Heart left ventricle (tissue), 16 donors: ENCODE measurements at regions not wholly inside any gene's neighbourhood (a gene's known extent, or its start where the extent isn't known, plus 50 kb on each side); places are given as distances from the start of the nearest gene placed in this dataset.

Experiments
- ATAC-seq, 4 donors: fragments of 200-7000 bp; cut with Tn5 transposase; one replicate each; pipeline ENCODE4 v1.9.1; 2020 to 2022; ENCODE audit warnings: moderate library complexity in 4 of 4, mild to moderate bottlenecking in 3 of 4, moderate number of reproducible peaks in 1 of 4
- DNase-seq, 5 donors: peaks; one replicate each; pipeline ENCODE4 v3.0.0-alpha.2; 2020
- H3K27ac ChIP-seq, 12 donors: fragments of 200-600 bp; sonication (generic) in 4 of 12; one replicate each; pipeline versions ENCODE4 v1.5.0 to v1.8.0; 2016 to 2022; ENCODE audit warnings: mild to moderate bottlenecking in 2 of 12
- H3K27me3 ChIP-seq, 9 donors: fragments of 200-600 bp; sonication (generic) in 2 of 9; one replicate each; pipeline versions ENCODE4 v1.5.1 to v1.8.0; 2016 to 2022; ENCODE audit warnings: mild to moderate bottlenecking in 3 of 9
- H3K36me3 ChIP-seq, 9 donors: fragments of 200-600 bp; sonication (generic) in 2 of 9; one replicate each; pipeline versions ENCODE4 v1.5.0 to v1.8.0; 2018 to 2022; ENCODE audit warnings: mild to moderate bottlenecking in 2 of 9
- H3K4me1 ChIP-seq, 12 donors: fragments of 200-600 bp; sonication (generic) in 4 of 12; one replicate each; pipeline versions ENCODE4 v1.5.0 to v1.8.0; 2016 to 2022; ENCODE audit warnings: mild to moderate bottlenecking in 3 of 12
- H3K4me3 ChIP-seq, 12 donors: fragments of 200-600 bp; sonication (generic) in 4 of 12; one replicate each; pipeline versions ENCODE4 v1.5.0 to v1.8.0; 2017 to 2022; ENCODE audit warnings: mild to moderate bottlenecking in 9 of 12, moderate library complexity in 4 of 12
- H3K9me3 ChIP-seq, 12 donors: fragments of 200-600 bp; sonication (generic) in 4 of 12; one replicate each; pipeline versions ENCODE4 v1.5.0 to v1.8.0; 2016 to 2022; ENCODE audit warnings: mild to moderate bottlenecking in 1 of 12
- POLR2A ChIP-seq, 2 donors: fragments of 450-650 bp; IDR thresholded peaks; one replicate each; pipeline ENCODE4 v1.6.1; 2017; ENCODE audit warnings: antibody characterized with exemption in 2 of 2, mild to moderate bottlenecking in 2 of 2, moderate library complexity in 2 of 2
- WGBS, 4 donors: extraction: QIAGEN DNeasy Blood & Tissue Kit in 2 of 4; methylation state at CpG; one replicate each; pipeline versions ENCODE4 v1.1.5 to v1.1.7; 2013 to 2018; 5-methylcytosine and 5-hydroxymethylcytosine counted together
- intact Hi-C, 10 donors: fragments of 100-400 bp; cut with DNase I; formaldehyde crosslinking; loops; one replicate each; pipeline versions ENCODE4 v1.11.1 to v1.14.2; 2022
- TF ChIP-seq, protein P1 (sequence below), 12 donors: fragments of 200-600 bp; sonication (generic) in 4 of 12; IDR thresholded peaks; one replicate each; pipeline versions ENCODE4 v1.5.0 to v1.8.0; 2018 to 2022; ENCODE audit warnings: antibody characterized with exemption in 12 of 12, mild to moderate bottlenecking in 5 of 12
- donor health status: ischemic (EF 13 %, LVEDD 7.1; RV severe dilation, severe dysfunction).
- donor health status: healthy with polysubstance abuse.
- donor health status: DM: no; HTN: yes; CAD: no.
- donor health status: DM: no; HTN: no; CAD: no.
- donor health status: ischemic (EF 25% LVEDD 6.9; RV normal size, moderate dysfunction).
- donor health status: ischemic (EF 25% LVEDD 5.7; RV mildly dilated, moderate dysfunction).
- donor health status: healthy.
- donor health status: DM: yes; HTN: yes; CAD: no.
- donor health status: ischemic (EF 35%, LVEDD 5.7; RV mildly dilated, moderate dysfunction).
- donor health status: nonischemic (EF 11% LVEDD 7.7; RV severe dilation, severe dysfunction).
- donor health status: DM: yes; HTN: yes; CAD: no.
- donor health status: PGD.
- donor health status: ischemic (EF 29% LVEDD 5.4; RV normal size, mild dysfunction).
- donor health status: nonischemic (EF 23%, LVEDD 6.1; RV moderate dilation, normal function).

DNA sequence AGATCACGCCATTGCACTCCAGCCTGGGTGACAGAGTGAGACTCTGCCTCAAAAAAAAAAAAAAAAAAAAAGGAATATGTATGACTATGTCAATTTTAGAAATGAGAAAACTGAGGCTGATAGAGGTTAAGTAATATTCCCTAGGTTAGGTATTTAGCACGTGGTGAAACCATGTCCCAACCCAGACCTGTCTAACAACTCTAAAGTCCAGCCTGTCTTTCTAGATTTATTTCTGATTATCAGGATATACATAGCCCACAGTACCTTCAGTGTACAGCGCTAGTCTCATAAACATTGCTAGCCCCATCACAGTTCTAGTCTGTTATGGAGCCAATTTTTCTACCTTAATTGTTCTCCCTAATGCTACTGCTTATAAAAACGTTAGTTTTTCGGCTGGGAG is 88.4 kb upstream of the RAP2B start:
- intact Hi-C loops, result no loop called here
- WGBS, 4 donors, result 65 to 89% (median 80%) methylated on average over 5 of the region's 5 CpGs
- H3K9me3 ChIP-seq, result no peaks in the 10 kb centered on the region

DNA sequence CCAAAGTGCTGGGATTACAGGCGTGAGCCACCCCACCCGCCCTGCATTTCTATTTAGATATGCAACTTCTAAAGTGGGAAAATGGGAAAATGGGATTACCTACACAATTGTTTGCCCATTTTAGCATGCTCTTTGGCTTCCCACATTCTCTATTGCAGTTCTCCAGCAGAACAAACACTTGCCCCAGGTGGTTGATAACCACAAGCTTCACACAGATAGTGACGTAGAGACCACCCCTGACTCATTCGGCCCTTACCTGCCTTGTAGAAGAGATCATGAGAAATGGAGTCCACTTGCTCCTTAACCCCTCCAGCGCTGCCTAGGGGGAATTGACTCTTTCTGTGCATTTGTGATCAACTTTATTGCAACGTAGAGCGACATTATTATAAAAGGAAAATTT is 83.2 kb upstream of the RAP2B start:
- Histone ChIP-seq H3K27me3 (no peaks in the 10 kb centered on the region), H3K4me1 (no peaks in the 10 kb centered on the region), H3K4me3 (no peak overlapping the region), H3K9me3 (no peaks in the 10 kb centered on the region), H3K27ac (no peak overlapping the region), H3K36me3 (no peaks in the 10 kb centered on the region)
- intact Hi-C loops, result no loop called here
- DNase-seq (no peak), ATAC-seq (no peak)
- WGBS, 4 donors, result 61 to 87% (median 81%) methylated on average over 7 of the region's 7 CpGs
- no peak for TF ChIP-seq POLR2A (IDR thresholded peaks at IDR 0.05)
- TF ChIP-seq, protein P1, sequence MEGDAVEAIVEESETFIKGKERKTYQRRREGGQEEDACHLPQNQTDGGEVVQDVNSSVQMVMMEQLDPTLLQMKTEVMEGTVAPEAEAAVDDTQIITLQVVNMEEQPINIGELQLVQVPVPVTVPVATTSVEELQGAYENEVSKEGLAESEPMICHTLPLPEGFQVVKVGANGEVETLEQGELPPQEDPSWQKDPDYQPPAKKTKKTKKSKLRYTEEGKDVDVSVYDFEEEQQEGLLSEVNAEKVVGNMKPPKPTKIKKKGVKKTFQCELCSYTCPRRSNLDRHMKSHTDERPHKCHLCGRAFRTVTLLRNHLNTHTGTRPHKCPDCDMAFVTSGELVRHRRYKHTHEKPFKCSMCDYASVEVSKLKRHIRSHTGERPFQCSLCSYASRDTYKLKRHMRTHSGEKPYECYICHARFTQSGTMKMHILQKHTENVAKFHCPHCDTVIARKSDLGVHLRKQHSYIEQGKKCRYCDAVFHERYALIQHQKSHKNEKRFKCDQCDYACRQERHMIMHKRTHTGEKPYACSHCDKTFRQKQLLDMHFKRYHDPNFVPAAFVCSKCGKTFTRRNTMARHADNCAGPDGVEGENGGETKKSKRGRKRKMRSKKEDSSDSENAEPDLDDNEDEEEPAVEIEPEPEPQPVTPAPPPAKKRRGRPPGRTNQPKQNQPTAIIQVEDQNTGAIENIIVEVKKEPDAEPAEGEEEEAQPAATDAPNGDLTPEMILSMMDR (IDR thresholded peaks at IDR 0.05), result no peak

More for the DNA sequence above, 88.4 kb upstream of the RAP2B start:
- peaks cover 0 to 9% (median 0%) of the 10 kb centered on the region in 12 donors for H3K4me1 ChIP-seq
- no peaks in the 10 kb centered on the region for H3K36me3 ChIP-seq
- no peak for ATAC-seq
- H3K4me3 ChIP-seq, result no peak overlapping the region
- DNase-seq, result no peak
- no peaks in the 10 kb centered on the region for H3K27me3 ChIP-seq
- H3K27ac ChIP-seq, result no peak overlapping the region
- TF ChIP-seq, protein P1 (IDR thresholded peaks at IDR 0.05), result no peak
- no peak for TF ChIP-seq POLR2A (IDR thresholded peaks at IDR 0.05)

DNA sequence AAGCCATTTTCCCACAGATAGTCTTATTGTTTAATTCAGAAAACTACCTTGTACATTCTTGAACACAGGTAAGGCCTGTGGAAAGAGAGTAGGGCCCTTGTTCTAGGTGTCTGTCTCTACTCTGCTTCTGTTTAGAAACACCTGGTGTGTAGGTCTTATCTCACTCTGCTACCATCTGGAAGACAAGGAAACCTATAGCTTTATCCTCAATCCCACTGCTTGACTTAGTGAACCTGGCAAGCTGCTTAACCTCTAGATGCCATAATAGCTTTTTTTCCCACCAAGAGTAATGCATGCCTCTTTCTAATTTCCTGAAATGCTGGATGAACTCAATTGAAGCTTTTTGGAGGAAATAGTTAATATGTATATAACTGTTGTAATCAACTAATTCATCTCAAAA is 82.6 kb upstream of the RAP2B start:
- Histone ChIP-seq H3K9me3 (no peaks in the 10 kb centered on the region), H3K4me1 (no peaks in the 10 kb centered on the region), H3K4me3 (no peak overlapping the region), H3K27me3 (no peaks in the 10 kb centered on the region), H3K36me3 (no peaks in the 10 kb centered on the region), H3K27ac (no peak overlapping the region)
- DNase-seq (no peak), ATAC-seq (no peak)
- TF ChIP-seq, protein P1 (IDR thresholded peaks at IDR 0.05), result no peak
- intact Hi-C loops, result no loop called here

DNA sequence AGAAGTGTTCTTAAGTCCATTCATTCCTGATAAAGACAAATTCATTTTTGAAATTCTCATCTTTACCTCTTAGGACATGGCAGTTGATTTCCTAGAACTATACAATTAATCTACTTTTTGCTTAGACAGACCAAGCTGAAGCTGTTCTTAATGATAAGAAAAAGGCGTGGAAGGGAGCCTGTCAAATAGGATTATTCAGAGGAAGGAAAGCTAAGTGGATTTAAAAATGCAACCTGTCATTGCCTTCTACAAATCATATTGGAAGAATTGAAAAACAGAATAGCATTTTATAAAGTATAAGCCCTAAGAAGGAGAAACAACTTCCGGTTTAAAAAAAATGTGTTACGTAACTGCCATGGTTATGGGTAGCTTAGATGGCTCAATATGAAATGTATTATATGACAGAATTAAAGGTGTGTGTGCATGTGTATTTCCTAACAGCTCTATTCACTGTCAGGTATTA is 81.2 kb upstream of the RAP2B start:
- no peak for ATAC-seq
- Histone ChIP-seq H3K4me3 (no peak overlapping the region), H3K4me1 (no peaks in the 10 kb centered on the region), H3K9me3 (no peaks in the 10 kb centered on the region), H3K36me3 (no peaks in the 10 kb centered on the region), H3K27ac (no peak overlapping the region), H3K27me3 (no peaks in the 10 kb centered on the region)
- no peak for TF ChIP-seq POLR2A (IDR thresholded peaks at IDR 0.05)
- TF ChIP-seq, protein P1 (IDR thresholded peaks at IDR 0.05), result no peak
- no peak for DNase-seq
- 57 to 82% (median 71%) methylated on average over 3 of the region's 3 CpGs for WGBS, 4 donors
- intact Hi-C loops, result no loop called here
